ENCODE measurements at regions not wholly inside any gene's neighbourhood (a gene's known extent, or its start where the extent isn't known, plus 50 kb on each side); places are given as distances from the start of the nearest gene placed in this dataset.

- peaks cover 6% of the 10 kb centered on the region for H3K4me1 Mint-ChIP-seq (ENCODE audit: unreplicated experiment)
- H3K9me3 Mint-ChIP-seq: peaks cover 4% of the 10 kb centered on the region
- no peak overlapping the region for H3K4me3 Mint-ChIP-seq
- no peak for TF ChIP-seq CTCF (conservative IDR thresholded peaks at IDR 0.05)
- H3K27ac Mint-ChIP-seq: no peak overlapping the region
- no peak for DNase-seq (ENCODE audit: extremely low spot score, unreplicated experiment)
- H3K27me3 Mint-ChIP-seq: no peaks in the 10 kb centered on the region
- H3K36me3 Mint-ChIP-seq: peaks cover 41% of the 10 kb centered on the region
Measured at GRCh38 chr6:22119500-22119899, 177.3 kb downstream of the PRL start.

DNA sequence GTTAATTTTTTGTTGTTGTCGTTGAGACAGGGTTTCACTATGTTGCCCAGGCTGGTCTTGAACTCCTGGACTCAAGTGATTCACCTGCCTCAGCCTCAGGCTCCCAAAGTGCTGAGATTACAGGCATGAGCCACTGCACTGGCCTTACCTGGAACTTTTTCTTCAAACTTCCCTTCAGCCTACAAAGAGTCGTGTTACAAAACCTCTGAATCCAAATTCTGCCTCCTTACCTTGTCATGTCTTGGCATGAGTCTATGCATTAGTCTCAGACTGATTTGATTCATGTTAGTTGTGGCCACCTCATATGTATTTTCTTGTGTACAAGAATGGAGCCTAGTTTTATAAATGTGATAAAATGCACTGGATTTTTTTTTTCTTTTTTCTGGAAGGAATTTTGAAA is 172.1 kb downstream of the PRL start:
- DNase-seq (ENCODE audit: extremely low spot score, unreplicated experiment): no peak
- Mint-ChIP-seq H3K27ac (no peak overlapping the region), H3K9me3 (no peaks in the 10 kb centered on the region), H3K27me3 (no peaks in the 10 kb centered on the region), H3K4me3 (no peak overlapping the region), H3K36me3 (peaks cover 40% of the 10 kb centered on the region), H3K4me1 (ENCODE audit: unreplicated experiment) (no peaks in the 10 kb centered on the region)
- TF ChIP-seq CTCF (conservative IDR thresholded peaks at IDR 0.05): no peak

GRCh38 chr6:22126910-22127309 is 169.9 kb downstream of the PRL start:
- H3K36me3 Mint-ChIP-seq: peaks cover 43% of the 10 kb centered on the region
- no peaks in the 10 kb centered on the region for H3K4me1 Mint-ChIP-seq (ENCODE audit: unreplicated experiment)
- no peak for DNase-seq (ENCODE audit: extremely low spot score, unreplicated experiment)

GRCh38 chr6:22129751-22130150 is 167.1 kb downstream of the PRL start:
- Mint-ChIP-seq H3K27me3 (no peaks in the 10 kb centered on the region), H3K27ac (no peak overlapping the region), H3K36me3 (peaks cover 45% of the 10 kb centered on the region), H3K9me3 (no peaks in the 10 kb centered on the region), H3K4me3 (no peak overlapping the region), H3K4me1 (ENCODE audit: unreplicated experiment) (no peaks in the 10 kb centered on the region)
- TF ChIP-seq CTCF (conservative IDR thresholded peaks at IDR 0.05): no peak
- no peak for DNase-seq (ENCODE audit: extremely low spot score, unreplicated experiment)

More at GRCh38 chr6:22126910-22127309, 169.9 kb downstream of the PRL start:
- no peak overlapping the region for H3K27ac Mint-ChIP-seq
- no peaks in the 10 kb centered on the region for H3K9me3 Mint-ChIP-seq
- no peak overlapping the region for H3K4me3 Mint-ChIP-seq
- no peak for TF ChIP-seq CTCF (conservative IDR thresholded peaks at IDR 0.05)
- H3K27me3 Mint-ChIP-seq: no peaks in the 10 kb centered on the region

DNA sequence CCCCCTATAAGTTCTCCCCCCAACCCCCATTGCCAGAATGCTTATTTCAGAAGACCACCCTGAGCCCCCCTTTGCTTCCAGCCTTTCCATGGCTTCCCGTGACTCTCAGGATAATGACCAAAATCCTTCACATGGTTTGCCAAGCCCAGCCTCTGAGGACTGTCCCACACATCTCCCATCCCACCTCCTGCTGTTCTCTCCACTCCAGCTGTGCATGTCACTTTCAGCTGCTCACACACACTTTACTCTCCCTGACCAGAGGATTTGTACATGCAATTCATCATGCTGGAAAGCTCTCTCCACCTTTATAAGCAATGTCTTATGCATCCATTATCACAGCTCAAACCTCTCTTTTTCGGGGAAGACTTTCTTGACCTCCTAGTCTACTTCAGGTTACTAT is 164.2 kb downstream of the PRL start:
- no peak for DNase-seq (ENCODE audit: extremely low spot score, unreplicated experiment)
- Mint-ChIP-seq H3K4me3 (no peak overlapping the region), H3K27me3 (no peaks in the 10 kb centered on the region), H3K36me3 (peaks cover 18% of the 10 kb centered on the region), H3K27ac (no peak overlapping the region), H3K9me3 (no peaks in the 10 kb centered on the region), H3K4me1 (ENCODE audit: unreplicated experiment) (no peaks in the 10 kb centered on the region)
- TF ChIP-seq CTCF (conservative IDR thresholded peaks at IDR 0.05): no peak

DNA sequence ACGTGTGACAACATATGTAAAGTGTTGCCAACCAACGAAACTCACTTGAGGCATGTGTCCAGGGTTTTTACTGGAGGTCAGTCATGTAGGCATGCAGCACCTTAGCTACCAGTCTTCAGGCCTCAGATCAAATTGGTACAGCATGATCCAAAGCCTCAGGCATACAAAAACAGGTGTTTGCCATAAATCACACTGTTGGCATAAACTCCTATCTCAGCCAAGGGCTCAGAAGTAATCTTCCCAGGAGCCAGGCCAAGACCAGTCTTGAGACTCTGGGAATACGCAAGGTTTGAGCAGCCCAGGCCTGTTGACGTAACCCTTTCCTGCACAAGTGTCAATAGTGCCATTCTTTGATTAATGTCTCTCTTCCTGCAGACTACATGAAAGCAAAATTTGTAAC is 163.5 kb downstream of the PRL start:
- H3K27me3 Mint-ChIP-seq: no peaks in the 10 kb centered on the region
- no peaks in the 10 kb centered on the region for H3K4me1 Mint-ChIP-seq (ENCODE audit: unreplicated experiment)
- DNase-seq (ENCODE audit: extremely low spot score, unreplicated experiment): no peak
- H3K27ac Mint-ChIP-seq: no peak overlapping the region
- H3K36me3 Mint-ChIP-seq: peaks cover 18% of the 10 kb centered on the region
- H3K4me3 Mint-ChIP-seq: no peak overlapping the region
- TF ChIP-seq CTCF (conservative IDR thresholded peaks at IDR 0.05): no peak
- no peaks in the 10 kb centered on the region for H3K9me3 Mint-ChIP-seq

Data from type B pancreatic cell (in vitro differentiated cells).